ENCODE measurements at regions not wholly inside any gene's neighbourhood (a gene's known extent, or its start where the extent isn't known, plus 50 kb on each side); places are given as distances from the start of the nearest gene placed in this dataset.

GRCh38 chr5:109619021-109619460 is 70.7 kb upstream of the MAN2A1 start:
- TF ChIP-seq EZH2phosphoT487 (IDR thresholded peaks at IDR 0.05; ENCODE audit: insufficient read depth, low read depth) = no peak
- TF ChIP-seq EZH2 (IDR thresholded peaks at IDR 0.05; ENCODE audit: insufficient read depth, poor library complexity, severe bottlenecking) = no peak
- Histone ChIP-seq H3K27me3 (replicated peaks; ENCODE audit: insufficient read depth) (peaks cover 8% of the 10 kb centered on the region; the same call in 1 of the 2 replicates), H3K79me2 (ENCODE audit: insufficient read depth) (no peaks in the 10 kb centered on the region), H3K36me3 (ENCODE audit: low read depth) (no peaks in the 10 kb centered on the region), H3K4me1 (ENCODE audit: insufficient read depth) (no peaks in the 10 kb centered on the region), H3K9me2 (ENCODE audit: insufficient read depth) (no peaks in the 10 kb centered on the region), H3K4me2 (ENCODE audit: unreplicated experiment) (no peak overlapping the region), H3K9me3 (ENCODE audit: low read depth) (no peaks in the 10 kb centered on the region), H3K9ac (no peak overlapping the region), H3K4me3 (no peak overlapping the region), H4K20me1 (ENCODE audit: insufficient read depth) (no peaks in the 10 kb centered on the region), H2AFZ (no peak overlapping the region), H3K27ac (no peak overlapping the region), H3F3A (ENCODE audit: insufficient read depth) (no peaks in the 10 kb centered on the region)
- no peak for DNase-seq
- WGBS, 2 experiments (ENCODE audit: low coverage in 1 of 2, low lambda C conversion rate in 2 of 2, missing lambda C conversion rate in 2 of 2) = 21 to 22% methylated on average over 3 of the region's 3 CpGs
- in situ Hi-C loops (cut with MboI) = no loop called here

GRCh38 chr5:109614981-109615380 is 74.7 kb upstream of the MAN2A1 start:
- Histone ChIP-seq H3K27me3 (replicated peaks; ENCODE audit: insufficient read depth) (peaks cover 7% of the 10 kb centered on the region; the same call in 1 of the 2 replicates), H4K20me1 (ENCODE audit: insufficient read depth) (no peaks in the 10 kb centered on the region), H3K4me3 (no peak overlapping the region), H2AFZ (no peak overlapping the region), H3K36me3 (ENCODE audit: low read depth) (no peaks in the 10 kb centered on the region), H3K9me2 (ENCODE audit: insufficient read depth) (no peaks in the 10 kb centered on the region), H3K4me2 (ENCODE audit: unreplicated experiment) (no peak overlapping the region), H3K9ac (no peak overlapping the region), H3K27ac (no peak overlapping the region), H3K79me2 (ENCODE audit: insufficient read depth) (no peaks in the 10 kb centered on the region), H3K9me3 (ENCODE audit: low read depth) (no peaks in the 10 kb centered on the region), H3K4me1 (ENCODE audit: insufficient read depth) (no peaks in the 10 kb centered on the region), H3F3A (ENCODE audit: insufficient read depth) (no peaks in the 10 kb centered on the region)
- TF ChIP-seq EZH2 (IDR thresholded peaks at IDR 0.05; ENCODE audit: insufficient read depth, poor library complexity, severe bottlenecking) (no peak), EZH2phosphoT487 (IDR thresholded peaks at IDR 0.05; ENCODE audit: insufficient read depth, low read depth) (no peak)
- DNase-seq = no peak
- in situ Hi-C loops (cut with MboI) = no loop called here
- WGBS, 2 experiments (ENCODE audit: low coverage in 1 of 2, low lambda C conversion rate in 2 of 2, missing lambda C conversion rate in 2 of 2) = 69 to 70% methylated on average over 3 of the region's 3 CpGs

- Histone ChIP-seq H3K27me3 (replicated peaks; ENCODE audit: insufficient read depth) (peaks cover 6% of the 10 kb centered on the region; the same call in 1 of the 2 replicates), H3F3A (ENCODE audit: insufficient read depth) (no peaks in the 10 kb centered on the region), H3K4me3 (no peak overlapping the region), H3K36me3 (ENCODE audit: low read depth) (no peaks in the 10 kb centered on the region), H4K20me1 (ENCODE audit: insufficient read depth) (no peaks in the 10 kb centered on the region), H3K27ac (no peak overlapping the region), H3K79me2 (ENCODE audit: insufficient read depth) (no peaks in the 10 kb centered on the region), H3K9ac (no peak overlapping the region), H3K9me2 (ENCODE audit: insufficient read depth) (no peaks in the 10 kb centered on the region), H3K4me2 (ENCODE audit: unreplicated experiment) (no peak overlapping the region), H3K9me3 (ENCODE audit: low read depth) (no peaks in the 10 kb centered on the region), H3K4me1 (ENCODE audit: insufficient read depth) (no peaks in the 10 kb centered on the region), H2AFZ (no peak overlapping the region)
- WGBS, 2 experiments (ENCODE audit: low coverage in 1 of 2, low lambda C conversion rate in 2 of 2, missing lambda C conversion rate in 2 of 2) = 75 to 84% methylated on average over 4 of the region's 4 CpGs
- no peak for DNase-seq
- in situ Hi-C loops (cut with MboI) = no loop called here
- TF ChIP-seq EZH2 (IDR thresholded peaks at IDR 0.05; ENCODE audit: insufficient read depth, poor library complexity, severe bottlenecking) (no peak), EZH2phosphoT487 (IDR thresholded peaks at IDR 0.05; ENCODE audit: insufficient read depth, low read depth) (no peak)
These were observed 75.4 kb upstream of the MAN2A1 start for GRCh38 chr5:109614301-109614700.

- DNase-seq = no peak
- Histone ChIP-seq H3K4me2 (ENCODE audit: unreplicated experiment) (no peak overlapping the region), H3K4me3 (no peak overlapping the region), H3K27ac (no peak overlapping the region), H3K9me3 (ENCODE audit: low read depth) (no peaks in the 10 kb centered on the region), H3K9me2 (ENCODE audit: insufficient read depth) (no peaks in the 10 kb centered on the region), H3K4me1 (ENCODE audit: insufficient read depth) (no peaks in the 10 kb centered on the region), H3K79me2 (ENCODE audit: insufficient read depth) (no peaks in the 10 kb centered on the region), H3K9ac (no peak overlapping the region), H3F3A (ENCODE audit: insufficient read depth) (no peaks in the 10 kb centered on the region), H3K36me3 (ENCODE audit: low read depth) (no peaks in the 10 kb centered on the region), H3K27me3 (replicated peaks; ENCODE audit: insufficient read depth) (peaks cover 6% of the 10 kb centered on the region; the same call in 1 of the 2 replicates), H4K20me1 (ENCODE audit: insufficient read depth) (no peaks in the 10 kb centered on the region), H2AFZ (no peak overlapping the region)
- in situ Hi-C loops (cut with MboI) = no loop called here
- 60 to 61% methylated on average over 6 of the region's 6 CpGs for WGBS, 2 experiments (ENCODE audit: low coverage in 1 of 2, low lambda C conversion rate in 2 of 2, missing lambda C conversion rate in 2 of 2)
- TF ChIP-seq EZH2phosphoT487 (IDR thresholded peaks at IDR 0.05; ENCODE audit: insufficient read depth, low read depth) (no peak), EZH2 (IDR thresholded peaks at IDR 0.05; ENCODE audit: insufficient read depth, poor library complexity, severe bottlenecking) (no peak)
These were observed 77.3 kb upstream of the MAN2A1 start for GRCh38 chr5:109612278-109612905.
